ENCODE measurements at regions not wholly inside any gene's neighbourhood (a gene's known extent, or its start where the extent isn't known, plus 50 kb on each side); places are given as distances from the start of the nearest gene placed in this dataset.

- no peak for TF ChIP-seq CTCF (IDR thresholded peaks at IDR 0.05; ENCODE audit: insufficient read depth, low read depth, low read length)
- TF ChIP-seq EZH2 (IDR thresholded peaks at IDR 0.05; ENCODE audit: insufficient read depth, low read length) = no peak
Measured at GRCh38 chr13:85314686-85315085, 484.5 kb downstream of the SLITRK6 start.

All from astrocyte (in vitro differentiated cells and primary cell).